GM10266 (cell line): ENCODE measurements at regions not wholly inside any gene's neighbourhood (a gene's known extent, or its start where the extent isn't known, plus 50 kb on each side); places are given as distances from the start of the nearest gene placed in this dataset.

Experiments
- DNase-seq: peaks from one replicate; pipeline ENCODE4 v3.0.0; 2012; ENCODE audit errors: extremely low spot score
- TF ChIP-seq, protein P1 (sequence below): IDR thresholded peaks from 2 replicates; pipeline ENCODE4 v1.5.1; 2012; ENCODE audit warnings: mild to moderate bottlenecking, low read depth; ENCODE audit not compliant: control insufficient read depth, insufficient read depth; ENCODE audit errors: missing control alignments

DNA sequence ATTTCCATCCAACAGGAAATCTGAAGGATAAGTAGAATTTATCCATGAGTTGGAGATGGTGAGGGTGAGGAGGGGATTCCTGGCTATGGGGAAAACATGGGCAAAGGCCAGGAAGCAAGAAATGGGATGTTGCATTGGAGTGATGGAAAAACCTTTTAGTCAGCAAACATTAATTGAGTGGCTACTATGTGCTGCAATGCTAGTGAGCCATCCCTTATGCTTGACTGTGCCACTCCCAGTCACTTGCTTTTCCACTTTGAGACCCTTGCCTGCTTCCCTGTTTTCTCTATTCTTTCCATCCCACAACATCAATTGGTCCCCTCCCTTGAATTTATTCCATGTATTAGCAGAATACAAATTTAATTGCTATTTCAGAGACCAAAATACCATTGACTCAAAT, 252.7 kb upstream of the HABP2 start:
- TF ChIP-seq, protein P1, sequence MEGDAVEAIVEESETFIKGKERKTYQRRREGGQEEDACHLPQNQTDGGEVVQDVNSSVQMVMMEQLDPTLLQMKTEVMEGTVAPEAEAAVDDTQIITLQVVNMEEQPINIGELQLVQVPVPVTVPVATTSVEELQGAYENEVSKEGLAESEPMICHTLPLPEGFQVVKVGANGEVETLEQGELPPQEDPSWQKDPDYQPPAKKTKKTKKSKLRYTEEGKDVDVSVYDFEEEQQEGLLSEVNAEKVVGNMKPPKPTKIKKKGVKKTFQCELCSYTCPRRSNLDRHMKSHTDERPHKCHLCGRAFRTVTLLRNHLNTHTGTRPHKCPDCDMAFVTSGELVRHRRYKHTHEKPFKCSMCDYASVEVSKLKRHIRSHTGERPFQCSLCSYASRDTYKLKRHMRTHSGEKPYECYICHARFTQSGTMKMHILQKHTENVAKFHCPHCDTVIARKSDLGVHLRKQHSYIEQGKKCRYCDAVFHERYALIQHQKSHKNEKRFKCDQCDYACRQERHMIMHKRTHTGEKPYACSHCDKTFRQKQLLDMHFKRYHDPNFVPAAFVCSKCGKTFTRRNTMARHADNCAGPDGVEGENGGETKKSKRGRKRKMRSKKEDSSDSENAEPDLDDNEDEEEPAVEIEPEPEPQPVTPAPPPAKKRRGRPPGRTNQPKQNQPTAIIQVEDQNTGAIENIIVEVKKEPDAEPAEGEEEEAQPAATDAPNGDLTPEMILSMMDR = no peak
- DNase-seq = no peak

DNA sequence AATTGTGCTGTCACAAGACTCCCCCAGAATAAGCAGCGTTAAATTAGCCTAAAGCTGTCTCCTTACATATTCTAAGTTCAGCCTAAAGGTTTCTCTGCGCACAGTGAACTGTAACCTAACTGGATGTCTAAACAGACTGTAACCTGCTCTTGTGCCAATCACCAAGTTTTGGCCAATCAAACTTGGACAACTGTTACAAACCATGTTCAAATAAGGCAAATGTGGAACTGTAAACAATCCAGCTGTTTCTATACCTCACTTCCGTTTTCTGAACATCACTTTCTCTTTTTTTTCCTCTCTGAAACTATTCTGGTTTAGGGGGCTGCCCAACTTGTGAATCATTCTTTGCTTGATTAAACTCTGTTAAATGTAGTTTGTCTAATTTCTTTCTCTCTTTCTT, 252.2 kb upstream of the HABP2 start:
- TF ChIP-seq, protein P1 = no peak
- DNase-seq = no peak

DNA sequence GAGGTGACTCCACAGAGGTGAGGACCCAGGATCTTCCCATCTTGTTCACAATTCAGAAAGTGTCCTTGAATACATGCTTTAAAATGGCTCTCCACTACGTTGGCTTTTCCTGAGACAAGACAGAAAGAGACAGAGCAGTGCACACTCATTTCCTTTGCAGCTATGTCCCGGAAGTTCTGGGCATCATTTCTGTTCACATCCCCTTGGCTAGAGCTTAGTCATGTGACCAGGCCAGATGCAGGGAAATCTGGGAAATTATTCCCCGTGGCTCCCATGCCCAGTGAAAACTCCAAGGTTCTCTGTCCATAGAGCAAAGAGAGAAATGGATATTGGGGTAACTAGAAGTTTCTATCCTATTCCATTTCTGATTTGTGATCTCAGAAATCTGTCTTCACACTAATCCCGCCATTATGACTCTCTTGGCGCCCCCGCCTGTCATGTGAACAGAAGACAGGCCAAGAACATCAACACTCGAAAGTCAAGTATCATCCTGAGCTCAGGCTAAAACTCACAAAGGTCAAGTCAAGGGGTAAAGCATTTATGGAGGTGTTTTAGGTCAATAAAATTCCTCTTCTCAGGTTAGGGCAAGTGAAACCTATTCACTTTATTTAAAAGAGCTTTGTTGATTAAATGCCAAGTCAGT, 251.4 kb upstream of the HABP2 start:
- TF ChIP-seq, protein P1 = no peak
- no peak for DNase-seq

DNA sequence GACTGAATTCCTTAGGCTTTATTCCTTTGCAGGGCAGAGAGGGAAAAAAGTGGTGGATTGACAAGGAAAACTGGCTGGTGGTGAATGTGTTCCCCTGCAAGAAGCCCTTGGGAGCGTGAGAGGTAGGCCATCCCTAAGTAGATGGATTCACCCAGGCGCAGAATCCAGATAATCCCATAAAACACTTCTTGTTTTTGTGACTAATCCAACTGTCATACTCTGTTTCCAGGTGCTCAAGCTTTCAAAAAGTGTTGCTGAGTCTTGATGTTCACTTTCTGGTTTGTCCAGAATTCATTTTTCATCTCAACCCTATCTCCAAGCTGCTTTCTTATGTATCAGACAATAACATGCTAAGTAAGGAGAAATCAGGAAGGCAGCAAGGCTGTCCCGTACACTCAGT, 250.8 kb upstream of the HABP2 start:
- no peak for DNase-seq
- TF ChIP-seq, protein P1 = no peak

DNA sequence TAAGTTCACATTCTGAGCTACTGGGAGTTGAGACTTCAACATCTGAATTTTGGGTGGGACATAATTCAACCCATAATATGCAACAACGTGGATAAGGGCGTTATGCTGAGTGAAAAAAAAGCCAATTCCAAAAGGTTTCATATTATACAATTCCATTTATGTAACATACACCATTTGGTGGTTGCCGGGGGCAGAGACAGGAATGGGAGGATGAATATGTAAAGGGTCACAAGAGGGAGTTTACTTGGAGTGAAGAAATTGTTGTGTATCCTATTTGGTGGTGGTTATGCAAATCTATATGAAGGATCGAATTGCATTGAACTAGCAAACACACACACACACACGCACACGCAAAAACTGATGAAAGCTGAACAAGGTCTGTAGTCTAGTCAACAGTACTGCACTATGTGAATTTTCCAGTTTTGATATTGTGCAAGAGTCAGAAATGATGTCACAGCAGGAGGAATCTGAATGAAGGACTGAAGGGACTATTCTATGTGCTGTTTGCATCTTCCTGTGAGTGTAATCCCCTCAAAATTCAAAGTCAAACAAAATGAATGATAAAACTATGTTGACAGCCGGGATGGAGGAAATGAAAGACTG, 249.2 kb upstream of the HABP2 start:
- DNase-seq = no peak
- TF ChIP-seq, protein P1 = no peak

DNA sequence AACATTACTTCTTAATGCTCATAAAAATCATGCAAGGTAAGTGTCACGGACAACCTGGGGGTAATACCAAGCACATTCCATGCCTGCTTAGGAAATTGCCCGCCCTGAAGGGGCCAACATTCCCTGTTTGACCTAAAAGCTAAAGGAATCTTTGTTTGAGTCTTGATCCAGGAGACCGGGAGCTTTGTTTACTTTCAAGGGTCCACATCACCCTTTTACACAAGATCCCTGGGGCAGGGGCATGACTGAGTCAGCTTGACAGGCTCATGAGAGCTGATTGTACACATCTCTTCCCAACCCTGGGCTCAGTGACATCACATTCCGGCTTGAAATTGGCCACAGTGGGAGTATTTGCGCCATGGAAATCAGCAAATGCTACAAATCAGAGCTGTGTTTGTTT, 248.1 kb upstream of the HABP2 start:
- no peak for DNase-seq
- TF ChIP-seq, protein P1 = no peak

DNA sequence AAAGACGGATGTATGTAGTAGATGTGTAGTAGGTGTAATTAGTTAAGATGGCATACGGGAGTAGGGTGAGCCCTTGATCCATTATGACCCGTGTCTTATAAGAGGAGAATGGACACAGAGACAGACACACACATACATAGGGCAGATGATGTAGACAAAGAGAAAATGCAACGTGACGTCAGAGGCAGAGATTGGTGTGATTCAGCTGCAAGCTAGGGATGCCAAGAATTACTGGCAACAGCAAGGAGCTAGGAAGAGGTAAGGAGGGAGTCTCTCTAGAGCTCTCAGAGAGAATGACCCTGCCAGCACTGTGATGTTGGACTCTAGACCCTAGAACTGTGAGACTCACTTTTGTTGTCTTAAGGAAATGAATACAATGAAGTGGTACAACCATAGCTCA, 247.0 kb upstream of the HABP2 start:
- DNase-seq = no peak
- TF ChIP-seq, protein P1 = no peak
